NCI-H2227 (cell line): ENCODE measurements at regions not wholly inside any gene's neighbourhood (a gene's known extent, or its start where the extent isn't known, plus 50 kb on each side); places are given as distances from the start of the nearest gene placed in this dataset.

Experiments
- DNase-seq: peaks from one replicate; lab custom pipeline; 2025; ENCODE audit not compliant: unreplicated experiment; lab: John Stamatoyannopoulos, UW

- DNase-seq = no peak
These were observed 341.8 kb downstream of the TMEM182 start for GRCh38 chr2:103103678-103104077.

DNA sequence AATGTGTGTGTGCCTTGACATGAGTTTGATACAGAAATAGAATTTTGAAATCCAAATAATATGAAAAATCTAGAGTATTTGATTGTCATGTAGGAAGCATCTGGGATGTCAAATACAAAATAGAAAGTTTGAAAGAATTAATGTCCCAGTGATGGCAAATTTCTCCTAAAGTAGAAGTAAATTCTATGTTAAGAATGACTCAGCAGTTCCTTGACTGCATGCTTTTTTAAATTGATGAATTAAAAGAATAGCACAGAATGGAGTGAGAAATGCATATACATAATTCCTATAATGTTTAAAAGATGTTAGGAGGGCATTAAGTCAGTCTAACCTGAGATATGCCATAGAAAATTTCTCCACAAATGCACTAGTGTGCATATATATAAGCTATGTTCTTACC is 357.5 kb downstream of the TMEM182 start:
- DNase-seq = no peak

- DNase-seq = no peak
These were observed 359.3 kb downstream of the TMEM182 start for GRCh38 chr2:103121106-103121505.

GRCh38 chr2:103123516-103123915 is 361.7 kb downstream of the TMEM182 start:
- no peak for DNase-seq

DNA sequence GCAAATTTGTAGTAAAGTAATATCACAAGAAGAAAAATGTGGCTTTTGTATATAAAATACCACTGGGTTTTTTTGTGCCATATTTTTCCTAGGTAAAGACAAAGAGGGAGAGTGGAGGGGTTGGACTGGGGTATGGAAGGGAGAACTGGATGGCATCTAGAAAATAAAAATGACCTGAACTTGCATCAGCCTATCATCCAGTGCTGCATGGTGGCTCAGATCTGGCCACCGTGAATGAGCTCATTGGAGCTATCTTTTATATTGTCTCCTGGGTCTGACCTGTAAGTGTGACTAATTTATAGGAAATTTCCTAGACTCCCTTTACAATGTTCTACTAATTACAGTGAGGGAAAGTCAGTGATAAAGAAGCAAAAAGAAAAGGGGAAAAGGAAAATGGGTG is 369.0 kb downstream of the TMEM182 start:
- no peak for DNase-seq

DNA sequence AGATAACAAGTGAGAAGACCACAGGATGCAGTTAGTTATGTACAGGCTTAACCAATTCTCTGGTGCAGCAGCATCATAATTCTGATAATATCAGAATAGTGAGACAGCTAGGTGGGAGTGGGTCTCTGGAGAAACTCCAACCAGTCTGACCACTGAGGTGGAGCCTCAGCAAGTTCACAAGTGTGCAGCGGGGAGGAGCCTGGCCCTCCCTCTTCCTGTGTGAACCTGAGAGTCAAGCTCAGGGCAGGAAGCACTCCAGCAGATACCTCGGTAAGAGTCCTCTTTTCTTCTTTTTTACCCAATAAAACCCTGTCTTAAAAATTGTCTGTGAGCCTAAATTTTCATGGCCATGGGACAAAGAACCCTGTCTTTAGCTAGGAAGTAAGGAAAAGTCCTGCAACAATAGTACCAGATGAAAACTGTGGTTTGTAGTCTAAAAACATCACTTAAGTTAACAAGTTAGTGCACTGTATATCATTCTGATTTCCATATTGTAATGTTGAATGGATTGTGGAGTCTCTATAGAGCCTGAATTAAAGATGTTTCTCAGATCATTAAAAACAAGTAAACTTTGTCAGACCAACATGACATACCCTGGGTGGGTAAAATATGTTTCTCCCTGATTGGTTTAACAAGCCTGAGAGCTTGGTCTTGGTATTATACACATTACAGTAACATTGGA is 370.8 kb downstream of the TMEM182 start:
- no peak for DNase-seq

- DNase-seq = no peak
These were observed 373.8 kb downstream of the TMEM182 start for GRCh38 chr2:103135679-103136078.

GRCh38 chr2:103138123-103138901 is 376.5 kb downstream of the TMEM182 start:
- no peak for DNase-seq

DNA sequence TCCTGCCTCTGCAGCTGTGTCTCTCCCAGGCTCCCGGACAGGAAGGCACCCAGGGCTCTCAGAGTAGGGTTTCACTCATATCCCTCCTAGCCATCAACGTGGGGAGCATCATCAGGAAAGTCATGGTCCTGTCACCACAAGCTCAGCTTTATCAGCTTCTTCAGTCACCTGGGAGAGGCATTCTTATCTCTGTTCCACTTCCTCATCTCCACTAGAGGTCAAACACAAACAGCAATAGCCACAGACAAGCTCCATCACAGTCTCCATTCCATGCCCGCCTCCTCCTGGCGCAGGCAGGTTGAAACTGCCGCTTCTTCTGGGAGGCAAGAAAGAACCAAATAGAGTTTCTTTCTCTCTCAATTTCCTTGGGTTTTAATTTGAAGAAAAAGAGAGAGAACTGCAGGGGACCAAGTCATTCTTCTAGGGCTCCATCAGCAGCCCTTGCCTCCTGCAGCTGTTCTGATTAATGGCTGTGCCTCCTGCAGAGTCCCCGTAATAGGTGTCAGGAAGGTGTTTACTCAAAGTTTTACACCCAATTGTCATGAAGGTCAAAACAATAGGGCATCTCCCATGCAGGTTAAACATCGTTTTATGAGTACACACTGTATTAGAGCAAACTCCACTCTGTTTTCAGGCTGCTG is 377.9 kb downstream of the TMEM182 start:
- no peak for DNase-seq

DNA sequence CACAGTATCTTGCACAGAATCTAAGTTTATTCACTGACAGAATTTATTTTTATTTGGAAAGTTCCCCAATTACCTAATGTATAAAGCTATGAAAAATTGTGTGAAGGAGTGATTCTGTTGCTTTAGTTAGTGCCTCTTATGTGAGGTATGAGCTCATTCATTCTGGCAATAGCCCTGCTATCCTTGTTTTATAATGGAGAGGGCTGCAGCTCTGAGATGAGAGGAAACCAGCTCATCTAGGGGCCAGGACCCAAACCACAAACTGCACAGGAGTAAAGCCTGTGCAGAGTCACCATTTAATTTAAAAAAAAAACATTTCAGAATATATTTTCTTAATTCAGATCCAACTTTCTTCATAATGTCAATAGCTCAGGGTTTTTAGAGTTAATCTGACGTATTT is 383.0 kb downstream of the TMEM182 start:
- no peak for DNase-seq

DNA sequence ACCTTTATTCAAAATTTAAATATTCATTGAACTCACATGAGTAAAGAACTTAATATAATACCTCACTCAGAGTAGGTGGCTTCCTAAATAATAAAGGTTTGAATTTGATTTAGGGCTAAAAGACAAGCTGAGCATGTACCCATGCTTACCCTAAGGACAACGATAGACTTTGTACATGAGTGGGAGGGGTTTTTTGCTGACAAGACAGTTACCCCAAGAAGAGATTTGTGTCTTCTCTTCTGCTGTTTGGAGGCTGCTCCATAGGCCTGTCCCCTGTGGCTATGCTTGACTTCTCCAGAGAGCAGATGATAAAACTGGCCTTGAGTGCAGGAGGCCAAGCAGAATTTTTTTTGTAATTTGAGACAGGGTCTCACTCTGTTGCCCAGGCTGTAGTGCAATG is 383.9 kb downstream of the TMEM182 start:
- DNase-seq = no peak

GRCh38 chr2:103151046-103151445 is 389.2 kb downstream of the TMEM182 start:
- no peak for DNase-seq

- no peak for DNase-seq
These were observed 390.7 kb downstream of the TMEM182 start for GRCh38 chr2:103152556-103152955.

DNA sequence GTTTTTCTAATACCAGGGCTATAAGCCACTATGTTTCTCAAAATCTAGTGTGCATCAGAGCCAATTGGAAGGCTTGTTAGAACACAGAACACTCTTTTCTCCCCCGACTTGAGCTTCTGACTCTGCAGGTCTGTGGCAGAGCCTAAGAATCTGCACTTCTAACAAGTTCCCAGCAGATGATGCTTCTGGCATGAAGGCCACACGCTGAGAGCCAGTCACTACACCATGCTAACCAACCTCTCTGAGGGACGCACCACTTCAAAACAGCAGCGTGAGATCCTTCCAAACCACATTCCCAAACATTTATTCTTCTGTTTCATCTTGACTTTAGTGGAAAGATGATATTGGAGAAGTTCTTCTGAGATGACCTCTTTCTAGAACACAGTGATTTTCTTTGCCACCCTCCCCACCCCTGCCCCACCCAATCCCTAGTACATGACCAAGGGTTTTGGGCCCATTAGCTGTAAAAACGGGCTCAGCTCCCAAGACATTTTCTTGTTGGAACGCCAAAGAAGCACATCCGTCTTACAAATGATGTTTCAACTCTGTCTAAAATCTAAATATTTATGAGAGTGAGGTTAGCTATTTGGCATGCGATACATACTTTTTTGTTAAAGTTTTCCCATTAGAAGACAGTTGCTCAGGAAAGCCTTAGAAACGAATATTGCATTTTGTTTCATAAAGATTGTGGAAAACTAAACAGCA is 391.9 kb downstream of the TMEM182 start:
- DNase-seq = no peak

DNA sequence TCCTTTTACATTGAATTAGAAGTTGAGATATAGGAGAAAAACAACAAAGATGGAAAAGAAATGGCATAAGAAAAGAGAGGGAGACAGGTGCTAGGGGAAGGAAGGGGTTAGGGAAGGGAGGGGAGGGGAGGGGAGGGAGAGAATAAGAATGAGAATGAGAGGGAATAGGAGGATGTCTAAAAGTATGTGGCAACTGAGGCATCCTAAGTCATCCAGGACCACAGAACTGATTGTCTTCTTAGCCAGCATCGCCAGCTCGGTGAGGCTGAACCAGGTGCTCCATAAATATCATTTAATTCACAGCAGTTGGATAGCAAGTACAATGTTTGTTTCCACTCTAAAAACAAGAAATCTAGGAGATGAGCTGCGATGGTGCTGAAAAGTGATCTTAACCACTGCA is 393.5 kb downstream of the TMEM182 start:
- DNase-seq = no peak

GRCh38 chr2:103159018-103159417 is 397.2 kb downstream of the TMEM182 start:
- DNase-seq = no peak

DNA sequence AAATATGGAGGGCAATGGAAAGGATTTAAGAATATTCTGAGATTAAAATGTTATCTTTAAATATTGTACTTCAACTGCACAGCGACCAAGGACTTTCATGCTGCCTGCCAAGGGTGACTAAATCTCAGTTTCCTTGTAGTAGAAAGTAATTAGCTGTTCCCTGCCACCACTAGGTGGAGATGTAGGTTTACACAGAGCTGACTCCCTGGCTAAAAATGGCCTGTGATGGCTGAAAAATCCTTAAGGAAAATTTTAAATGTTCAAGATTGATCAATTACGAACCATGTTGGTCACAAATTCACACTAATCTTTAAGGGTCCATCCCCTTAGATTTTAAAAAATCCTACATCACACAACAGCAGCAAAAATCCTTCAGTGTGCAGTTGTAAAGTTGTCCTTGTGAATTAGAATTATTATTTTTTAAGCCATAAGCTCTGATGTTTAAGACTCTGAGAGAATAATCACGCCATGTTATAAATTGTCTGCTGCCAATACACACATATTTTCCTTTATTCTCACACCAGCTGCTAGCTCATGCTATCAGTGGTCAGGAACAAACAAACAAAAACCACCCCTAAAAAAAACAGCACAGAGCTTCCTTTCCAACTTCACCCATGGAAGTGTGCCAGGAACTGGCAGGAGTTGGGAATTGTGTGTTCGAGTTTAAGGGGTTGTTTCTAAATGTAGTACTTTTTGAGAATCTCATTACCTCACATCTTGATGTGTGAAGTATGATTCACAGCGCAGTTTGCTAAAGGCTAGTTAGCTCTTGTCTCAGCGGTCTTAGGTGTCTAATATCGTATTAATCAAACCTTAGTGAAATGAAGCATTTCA is 399.8 kb downstream of the TMEM182 start:
- DNase-seq = peak; percentile 5

DNA sequence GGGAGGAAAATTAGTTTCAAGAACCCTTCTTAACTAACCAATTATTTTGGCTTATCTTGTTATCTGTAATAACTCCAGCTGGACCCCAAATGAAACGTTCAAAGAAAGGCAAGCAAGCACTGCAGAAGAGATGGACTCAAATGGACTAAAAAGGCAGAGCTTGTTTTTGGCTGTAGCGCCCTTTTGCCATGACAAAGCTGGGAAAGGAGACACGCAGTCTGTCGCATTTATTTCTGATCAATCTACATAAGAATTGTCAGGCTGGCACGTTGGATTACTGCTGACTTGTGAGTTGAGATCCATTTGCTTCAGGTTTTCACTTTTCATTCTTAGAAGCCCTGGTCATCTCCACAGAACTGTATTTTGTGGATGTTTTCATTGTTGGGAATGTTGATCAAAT is 402.9 kb downstream of the TMEM182 start:
- DNase-seq = no peak

- DNase-seq = no peak
These were observed 404.0 kb downstream of the TMEM182 start for GRCh38 chr2:103165836-103166235.

- DNase-seq = no peak
These were observed 404.9 kb downstream of the TMEM182 start for GRCh38 chr2:103166456-103167324.
